ENCODE measurements at regions not wholly inside any gene's neighbourhood (a gene's known extent, or its start where the extent isn't known, plus 50 kb on each side); places are given as distances from the start of the nearest gene placed in this dataset.

DNA sequence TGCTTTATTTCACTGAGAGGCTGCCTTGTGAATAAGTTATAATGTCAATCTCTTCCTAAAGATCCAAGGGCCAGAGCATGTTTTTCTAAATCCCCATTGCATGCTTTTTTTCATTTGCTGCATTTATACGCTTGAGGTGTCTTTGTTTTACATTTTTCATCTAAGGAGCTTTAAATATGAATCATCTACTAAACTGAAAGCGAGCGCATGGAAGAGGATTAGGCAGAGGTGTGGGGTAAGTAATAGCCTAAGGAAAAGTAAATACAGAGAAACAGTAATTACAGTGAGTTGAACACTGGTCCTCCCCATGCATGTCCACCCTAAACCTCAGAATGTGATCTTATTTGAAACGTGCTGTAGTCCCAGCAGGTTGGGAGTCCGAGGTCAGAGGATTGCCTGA lies 76.4 kb upstream of the METAP2 start:
- TF ChIP-seq, protein P1, sequence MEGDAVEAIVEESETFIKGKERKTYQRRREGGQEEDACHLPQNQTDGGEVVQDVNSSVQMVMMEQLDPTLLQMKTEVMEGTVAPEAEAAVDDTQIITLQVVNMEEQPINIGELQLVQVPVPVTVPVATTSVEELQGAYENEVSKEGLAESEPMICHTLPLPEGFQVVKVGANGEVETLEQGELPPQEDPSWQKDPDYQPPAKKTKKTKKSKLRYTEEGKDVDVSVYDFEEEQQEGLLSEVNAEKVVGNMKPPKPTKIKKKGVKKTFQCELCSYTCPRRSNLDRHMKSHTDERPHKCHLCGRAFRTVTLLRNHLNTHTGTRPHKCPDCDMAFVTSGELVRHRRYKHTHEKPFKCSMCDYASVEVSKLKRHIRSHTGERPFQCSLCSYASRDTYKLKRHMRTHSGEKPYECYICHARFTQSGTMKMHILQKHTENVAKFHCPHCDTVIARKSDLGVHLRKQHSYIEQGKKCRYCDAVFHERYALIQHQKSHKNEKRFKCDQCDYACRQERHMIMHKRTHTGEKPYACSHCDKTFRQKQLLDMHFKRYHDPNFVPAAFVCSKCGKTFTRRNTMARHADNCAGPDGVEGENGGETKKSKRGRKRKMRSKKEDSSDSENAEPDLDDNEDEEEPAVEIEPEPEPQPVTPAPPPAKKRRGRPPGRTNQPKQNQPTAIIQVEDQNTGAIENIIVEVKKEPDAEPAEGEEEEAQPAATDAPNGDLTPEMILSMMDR (conservative IDR thresholded peaks at IDR 0.05), result no peak
- TF ChIP-seq ZFX (IDR thresholded peaks at IDR 0.05), result no peak
